ENCODE measurements at regions not wholly inside any gene's neighbourhood (a gene's known extent, or its start where the extent isn't known, plus 50 kb on each side); places are given as distances from the start of the nearest gene placed in this dataset.

- Histone ChIP-seq H3K9me3 (ENCODE audit: low read length) (no peaks in the 10 kb centered on the region), H3K36me3 (ENCODE audit: insufficient read depth, low read length) (no peaks in the 10 kb centered on the region), H2AFZ (ENCODE audit: low read length) (no peak overlapping the region), H3K4me1 (ENCODE audit: insufficient read depth, low read length, poor library complexity, severe bottlenecking) (no peaks in the 10 kb centered on the region), H3K4me2 (ENCODE audit: low read length) (no peak overlapping the region), H3K79me2 (ENCODE audit: insufficient read depth, low read depth, low read length) (no peaks in the 10 kb centered on the region), H4K20me1 (ENCODE audit: insufficient read depth, low read length) (no peaks in the 10 kb centered on the region), H3K9me2 (ENCODE audit: insufficient read depth, low read length) (no peaks in the 10 kb centered on the region), H3K27ac (ENCODE audit: low read depth, low read length, poor library complexity, severe bottlenecking) (no peak overlapping the region), H3K4me3 (ENCODE audit: low read depth, low read length, poor library complexity, severe bottlenecking) (no peak overlapping the region)
- ChIA-PET CTCF (ENCODE audit: unreplicated experiment) (no interaction called here), POLR2A (no interaction called here)
- DNase-seq (ENCODE audit: low spot score): no peak
- no TSS peak for BruUV-seq (replicated peaks)
- TF ChIP-seq EZH2phosphoT487 (IDR thresholded peaks at IDR 0.05; ENCODE audit: borderline replicate concordance, low read depth, low read length): no peak
- TF ChIP-seq, protein P1, sequence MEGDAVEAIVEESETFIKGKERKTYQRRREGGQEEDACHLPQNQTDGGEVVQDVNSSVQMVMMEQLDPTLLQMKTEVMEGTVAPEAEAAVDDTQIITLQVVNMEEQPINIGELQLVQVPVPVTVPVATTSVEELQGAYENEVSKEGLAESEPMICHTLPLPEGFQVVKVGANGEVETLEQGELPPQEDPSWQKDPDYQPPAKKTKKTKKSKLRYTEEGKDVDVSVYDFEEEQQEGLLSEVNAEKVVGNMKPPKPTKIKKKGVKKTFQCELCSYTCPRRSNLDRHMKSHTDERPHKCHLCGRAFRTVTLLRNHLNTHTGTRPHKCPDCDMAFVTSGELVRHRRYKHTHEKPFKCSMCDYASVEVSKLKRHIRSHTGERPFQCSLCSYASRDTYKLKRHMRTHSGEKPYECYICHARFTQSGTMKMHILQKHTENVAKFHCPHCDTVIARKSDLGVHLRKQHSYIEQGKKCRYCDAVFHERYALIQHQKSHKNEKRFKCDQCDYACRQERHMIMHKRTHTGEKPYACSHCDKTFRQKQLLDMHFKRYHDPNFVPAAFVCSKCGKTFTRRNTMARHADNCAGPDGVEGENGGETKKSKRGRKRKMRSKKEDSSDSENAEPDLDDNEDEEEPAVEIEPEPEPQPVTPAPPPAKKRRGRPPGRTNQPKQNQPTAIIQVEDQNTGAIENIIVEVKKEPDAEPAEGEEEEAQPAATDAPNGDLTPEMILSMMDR (conservative IDR thresholded peaks at IDR 0.05; ENCODE audit: low read length): no peak
- intact Hi-C loops (cut with micrococcal nuclease; ENCODE audit: unreplicated experiment): no loop called here
Measured at GRCh38 chr18:45547910-45548309, 67.4 kb upstream of the SLC14A2 start.

- no peaks in the 10 kb centered on the region for H4K20me1 ChIP-seq (ENCODE audit: insufficient read depth, low read length)
- TF ChIP-seq, protein P1 (conservative IDR thresholded peaks at IDR 0.05; ENCODE audit: low read length): no peak
- TF ChIP-seq EZH2phosphoT487 (IDR thresholded peaks at IDR 0.05; ENCODE audit: borderline replicate concordance, low read depth, low read length): no peak
- no peak for DNase-seq (ENCODE audit: low spot score)
- H3K4me2 ChIP-seq (ENCODE audit: low read length): no peak overlapping the region
- no peak overlapping the region for H3K4me3 ChIP-seq (ENCODE audit: low read depth, low read length, poor library complexity, severe bottlenecking)
- intact Hi-C loops (cut with micrococcal nuclease; ENCODE audit: unreplicated experiment): no loop called here
- H3K36me3 ChIP-seq (ENCODE audit: insufficient read depth, low read length): no peaks in the 10 kb centered on the region
- H3K27ac ChIP-seq (ENCODE audit: low read depth, low read length, poor library complexity, severe bottlenecking): no peak overlapping the region
- H3K79me2 ChIP-seq (ENCODE audit: insufficient read depth, low read depth, low read length): no peaks in the 10 kb centered on the region
- no peaks in the 10 kb centered on the region for H3K9me2 ChIP-seq (ENCODE audit: insufficient read depth, low read length)
- POLR2A ChIA-PET: no interaction called here
- CTCF ChIA-PET (ENCODE audit: unreplicated experiment): no interaction called here
- BruUV-seq (replicated peaks): no TSS peak
- H3K4me1 ChIP-seq (ENCODE audit: insufficient read depth, low read length, poor library complexity, severe bottlenecking): no peaks in the 10 kb centered on the region
- H2AFZ ChIP-seq (ENCODE audit: low read length): no peak overlapping the region
- no peaks in the 10 kb centered on the region for H3K9me3 ChIP-seq (ENCODE audit: low read length)
Measured at GRCh38 chr18:45548614-45549013, 66.7 kb upstream of the SLC14A2 start.

DNA sequence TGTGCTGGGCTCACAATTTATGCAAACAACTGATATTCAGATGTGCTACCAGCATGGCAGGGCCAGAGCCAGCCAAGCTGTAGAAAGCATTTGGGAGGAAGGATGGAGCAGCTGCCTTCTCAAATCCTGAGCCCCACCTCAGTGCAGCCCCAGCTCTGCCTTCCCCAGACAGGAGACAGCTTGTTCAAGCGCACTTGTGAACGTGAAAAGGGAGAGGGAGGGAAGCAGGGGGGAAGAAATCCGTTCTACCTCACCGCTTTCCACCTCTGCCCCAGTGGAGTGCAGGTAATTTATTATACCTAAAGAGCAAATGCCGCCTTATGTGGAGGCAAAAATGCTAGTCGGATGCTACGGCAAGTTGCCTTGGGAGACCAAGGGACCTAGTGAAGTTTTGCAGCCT is 66.0 kb upstream of the SLC14A2 start:
- ChIA-PET POLR2A (no interaction called here), CTCF (ENCODE audit: unreplicated experiment) (no interaction called here)
- BruUV-seq (replicated peaks): no TSS peak

More for the DNA sequence above, 66.0 kb upstream of the SLC14A2 start:
- no peak overlapping the region for H3K4me3 ChIP-seq (ENCODE audit: low read depth, low read length, poor library complexity, severe bottlenecking)
- no peak overlapping the region for H2AFZ ChIP-seq (ENCODE audit: low read length)
- no peaks in the 10 kb centered on the region for H3K9me3 ChIP-seq (ENCODE audit: low read length)
- H4K20me1 ChIP-seq (ENCODE audit: insufficient read depth, low read length): no peaks in the 10 kb centered on the region
- H3K79me2 ChIP-seq (ENCODE audit: insufficient read depth, low read depth, low read length): no peaks in the 10 kb centered on the region
- DNase-seq (ENCODE audit: low spot score): no peak
- intact Hi-C loops (cut with micrococcal nuclease; ENCODE audit: unreplicated experiment): no loop called here
- TF ChIP-seq EZH2phosphoT487 (IDR thresholded peaks at IDR 0.05; ENCODE audit: borderline replicate concordance, low read depth, low read length): no peak
- TF ChIP-seq, protein P1 (conservative IDR thresholded peaks at IDR 0.05; ENCODE audit: low read length): no peak
- H3K9me2 ChIP-seq (ENCODE audit: insufficient read depth, low read length): no peaks in the 10 kb centered on the region
- no peaks in the 10 kb centered on the region for H3K4me1 ChIP-seq (ENCODE audit: insufficient read depth, low read length, poor library complexity, severe bottlenecking)
- H3K4me2 ChIP-seq (ENCODE audit: low read length): no peak overlapping the region
- H3K27ac ChIP-seq (ENCODE audit: low read depth, low read length, poor library complexity, severe bottlenecking): no peak overlapping the region
- H3K36me3 ChIP-seq (ENCODE audit: insufficient read depth, low read length): no peaks in the 10 kb centered on the region
